GM12891 (cell line): ENCODE measurements at regions not wholly inside any gene's neighbourhood (a gene's known extent, or its start where the extent isn't known, plus 50 kb on each side); places are given as distances from the start of the nearest gene placed in this dataset.

ENCODE experiments used
- POLR2A ChIP-seq: IDR thresholded peaks from 2 replicates; pipeline ENCODE4 v1.6.1; 2011; ENCODE audit warnings: low read depth, low read length, control low read depth
- POLR2AphosphoS5 ChIP-seq: IDR thresholded peaks from 2 replicates; pipeline ENCODE4 v1.6.1; 2011; ENCODE audit warnings: low read depth, low read length, control low read depth
- POU2F2 ChIP-seq: IDR thresholded peaks from 2 replicates; pipeline ENCODE4 v1.6.1; 2011; ENCODE audit warnings: low read depth, mild to moderate bottlenecking, control low read depth, low read length, moderate library complexity
- SPI1 ChIP-seq: IDR thresholded peaks from 2 replicates; pipeline ENCODE4 v1.6.1; 2011; ENCODE audit warnings: low read depth, low read length, control low read depth
- TAF1 ChIP-seq: IDR thresholded peaks from 2 replicates; pipeline ENCODE4 v1.6.1; 2011; ENCODE audit warnings: low read depth, low read length, control low read depth

- no peak for TF ChIP-seq POLR2A
- no peak for TF ChIP-seq TAF1
- TF ChIP-seq POLR2AphosphoS5 = no peak
- no peak for TF ChIP-seq SPI1
- no peak for TF ChIP-seq POU2F2
Observed at GRCh38 chr2:150599889-150600288, 112.4 kb upstream of the RND3 start.
